NCI-H1436 treated with DMSO at 0.1 percent for 48 hours (cell line): ENCODE measurements at regions not wholly inside any gene's neighbourhood (a gene's known extent, or its start where the extent isn't known, plus 50 kb on each side); places are given as distances from the start of the nearest gene placed in this dataset.

ENCODE experiments used
- DNase-seq: peaks from one replicate; lab custom pipeline; 2025; lab: John Stamatoyannopoulos, UW

DNA sequence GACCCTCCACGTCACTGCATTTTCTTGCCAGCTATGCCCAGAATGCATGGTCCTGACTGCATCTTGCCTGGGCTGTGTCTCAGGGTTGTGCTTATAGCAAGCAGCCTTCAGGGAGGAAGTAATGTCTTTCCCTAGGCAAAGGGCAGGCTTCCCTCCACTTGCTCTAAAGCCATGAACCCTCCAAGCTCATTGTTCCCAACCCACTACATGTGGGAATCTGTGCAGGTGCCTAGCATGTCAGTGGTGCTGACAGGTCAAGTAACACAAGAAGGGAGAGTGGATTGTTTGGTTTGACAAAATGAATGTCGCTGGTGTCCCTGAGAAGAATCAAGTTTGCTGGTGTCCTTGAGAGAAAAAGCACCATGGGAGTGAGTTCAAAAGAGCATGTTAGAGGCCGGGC lies 53.9 kb upstream of the UCN3 start:
- no peak for DNase-seq

DNA sequence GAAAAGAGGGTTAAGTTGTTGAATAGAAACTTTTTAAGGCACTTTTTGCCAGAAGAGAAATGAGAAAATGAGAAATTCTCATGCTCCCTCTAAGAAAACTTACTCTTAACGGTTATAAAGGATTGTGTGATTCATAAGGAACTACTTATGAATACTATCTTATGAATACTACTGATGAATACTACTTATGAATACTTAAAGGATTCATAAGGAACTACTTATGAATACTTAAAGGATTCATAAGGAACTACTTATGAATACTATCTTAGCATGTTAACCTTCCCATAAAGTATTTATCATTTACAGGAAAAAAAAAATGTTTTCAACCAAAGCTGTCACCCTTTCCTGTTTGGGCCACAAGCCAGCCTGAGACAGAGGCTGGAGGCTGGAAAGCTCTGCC lies 53.1 kb upstream of the UCN3 start:
- no peak for DNase-seq

DNA sequence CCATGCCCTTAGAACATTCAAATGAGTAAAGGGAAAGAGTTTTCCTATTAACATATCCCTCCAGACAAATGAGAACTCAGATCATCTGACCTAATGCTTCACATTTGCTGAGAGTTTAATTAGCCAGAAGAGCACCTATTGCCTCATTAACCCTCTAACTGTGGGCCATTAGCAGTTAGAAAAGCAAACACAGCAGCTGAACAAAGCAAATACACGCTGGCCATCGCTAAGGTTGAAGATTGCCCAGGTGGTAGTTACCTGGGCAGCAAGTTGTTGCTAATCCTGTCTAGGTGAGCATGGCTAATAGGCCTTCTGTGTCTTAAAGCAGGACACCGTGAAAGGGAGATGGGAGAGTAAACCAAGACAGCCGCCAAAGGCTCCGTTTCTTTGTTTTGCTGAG lies 49.9 kb upstream of the UCN3 start:
- peak; percentile 77 for DNase-seq
